Spleen (tissue), 7 donors: ENCODE measurements at regions not wholly inside any gene's neighbourhood (a gene's known extent, or its start where the extent isn't known, plus 50 kb on each side); places are given as distances from the start of the nearest gene placed in this dataset.

Experiments
- POLR2A ChIP-seq, 3 donors: fragments of 450-650 bp; IDR thresholded peaks; one replicate each; pipeline ENCODE4 v1.5.1; 2017; ENCODE audit warnings: antibody characterized with exemption in 3 of 3, mild to moderate bottlenecking in 1 of 3
- POLR2AphosphoS5 ChIP-seq, 3 donors: sonication (generic); formaldehyde crosslinking; IDR thresholded peaks; one replicate each; pipeline ENCODE4 v1.5.1; 2017; ENCODE audit warnings: antibody characterized with exemption in 3 of 3
- TF ChIP-seq, protein P1 (sequence below), 11 experiments: fragments of 200-600 bp in 7 of 11; fragments of 450-650 bp in 4 of 11; sonication (generic) in 4 of 11; IDR thresholded peaks in 8 of 11; conservative IDR thresholded peaks in 3 of 11; 1 replicate in 7 of 11; 2 replicates in 4 of 11; pipeline versions ENCODE4 v1.4.0 to v1.8.0; 2016 to 2021; ENCODE audit warnings: antibody characterized with exemption in 11 of 11, inconsistent platforms in 4 of 11, mild to moderate bottlenecking in 1 of 11
- donor health status: DM: no; HTN: no; CAD: no; lungs with moderate emphysema.
- donor health status: DM: no; HTN: no; CAD: no.
- donor health status: DM: no; HTN: no; CAD: no.

GRCh38 chr5:73233461-73234203, 60.6 kb downstream of the TMEM174 start:
- TF ChIP-seq POLR2A (IDR thresholded peaks at IDR 0.05) (no peak), POLR2AphosphoS5 (IDR thresholded peaks at IDR 0.05) (peak in 1 of 3 donors; percentile 6)
- TF ChIP-seq, protein P1, sequence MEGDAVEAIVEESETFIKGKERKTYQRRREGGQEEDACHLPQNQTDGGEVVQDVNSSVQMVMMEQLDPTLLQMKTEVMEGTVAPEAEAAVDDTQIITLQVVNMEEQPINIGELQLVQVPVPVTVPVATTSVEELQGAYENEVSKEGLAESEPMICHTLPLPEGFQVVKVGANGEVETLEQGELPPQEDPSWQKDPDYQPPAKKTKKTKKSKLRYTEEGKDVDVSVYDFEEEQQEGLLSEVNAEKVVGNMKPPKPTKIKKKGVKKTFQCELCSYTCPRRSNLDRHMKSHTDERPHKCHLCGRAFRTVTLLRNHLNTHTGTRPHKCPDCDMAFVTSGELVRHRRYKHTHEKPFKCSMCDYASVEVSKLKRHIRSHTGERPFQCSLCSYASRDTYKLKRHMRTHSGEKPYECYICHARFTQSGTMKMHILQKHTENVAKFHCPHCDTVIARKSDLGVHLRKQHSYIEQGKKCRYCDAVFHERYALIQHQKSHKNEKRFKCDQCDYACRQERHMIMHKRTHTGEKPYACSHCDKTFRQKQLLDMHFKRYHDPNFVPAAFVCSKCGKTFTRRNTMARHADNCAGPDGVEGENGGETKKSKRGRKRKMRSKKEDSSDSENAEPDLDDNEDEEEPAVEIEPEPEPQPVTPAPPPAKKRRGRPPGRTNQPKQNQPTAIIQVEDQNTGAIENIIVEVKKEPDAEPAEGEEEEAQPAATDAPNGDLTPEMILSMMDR (IDR thresholded peaks at IDR 0.05 in 8 of 11, conservative IDR thresholded peaks at IDR 0.05 in 3 of 11): no peak
